SH-SY5Y (cell line): ENCODE measurements at regions not wholly inside any gene's neighbourhood (a gene's known extent, or its start where the extent isn't known, plus 50 kb on each side); places are given as distances from the start of the nearest gene placed in this dataset.

Experiments used
- GATA2 ChIP-seq: IDR thresholded peaks from 2 replicates; pipeline ENCODE4 v1.6.1; 2011; ENCODE audit warnings: mild to moderate bottlenecking, low read depth, low read length
- GATA3 ChIP-seq: IDR thresholded peaks from 2 replicates; pipeline ENCODE4 v1.6.1; 2011; ENCODE audit warnings: low read depth, mild to moderate bottlenecking, low read length, moderate library complexity

DNA sequence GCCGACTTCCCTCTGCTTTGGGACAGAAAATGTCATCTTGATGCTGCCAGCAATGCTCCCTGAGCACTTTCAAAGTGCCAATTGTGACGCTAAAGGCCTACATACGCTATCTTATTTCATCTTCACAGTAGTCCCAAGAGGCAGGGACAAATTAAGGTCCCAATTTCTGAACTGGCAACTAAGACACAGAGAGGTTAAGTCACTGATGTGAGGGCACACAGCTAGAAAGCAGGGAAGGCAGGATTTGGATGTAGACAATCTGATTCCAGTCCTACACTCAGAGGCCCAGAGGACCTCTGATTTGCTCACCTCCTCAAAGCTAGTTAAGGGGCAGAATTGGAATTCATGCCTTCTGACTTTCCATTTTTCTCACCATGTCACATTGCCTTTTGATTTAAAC is 249.2 kb upstream of the CLINT1 start:
- no peak for TF ChIP-seq GATA2
- TF ChIP-seq GATA3: no peak
